Endothelial cell (in vitro differentiated cells): ENCODE measurements at regions not wholly inside any gene's neighbourhood (a gene's known extent, or its start where the extent isn't known, plus 50 kb on each side); places are given as distances from the start of the nearest gene placed in this dataset.

Source experiments
- DNase-seq: peaks from one replicate; pipeline ENCODE4 v3.0.0; 2021; ENCODE audit warnings: low spot score
- H3K27ac Mint-ChIP-seq: one replicate; pipeline ENCODE4 v1.8.0; 2021; ENCODE audit warnings: mixed read lengths, inconsistent platforms; ENCODE audit not compliant: unreplicated experiment
- H3K27me3 Mint-ChIP-seq: one replicate; pipeline ENCODE4 v1.8.0; 2021; ENCODE audit warnings: mild to moderate bottlenecking, moderate library complexity, mixed read lengths, inconsistent platforms; ENCODE audit not compliant: unreplicated experiment
- H3K36me3 Mint-ChIP-seq: one replicate; pipeline ENCODE4 v1.8.0; 2021; ENCODE audit warnings: mild to moderate bottlenecking, low read depth, mixed read lengths, inconsistent platforms; ENCODE audit not compliant: unreplicated experiment
- H3K4me1 Mint-ChIP-seq: one replicate; pipeline ENCODE4 v1.8.0; 2021; ENCODE audit warnings: mild to moderate bottlenecking, mixed read lengths, inconsistent platforms; ENCODE audit not compliant: unreplicated experiment
- H3K4me3 Mint-ChIP-seq: one replicate; pipeline ENCODE4 v1.8.0; 2021; ENCODE audit warnings: mild to moderate bottlenecking, mixed read lengths, inconsistent platforms; ENCODE audit not compliant: unreplicated experiment
- H3K9me3 Mint-ChIP-seq: one replicate; pipeline ENCODE4 v1.8.0; 2021; ENCODE audit warnings: mixed read lengths, inconsistent platforms; ENCODE audit not compliant: unreplicated experiment
- TF ChIP-seq, protein P1 (sequence below): fragments of 200-600 bp; sonication (generic); IDR thresholded peaks from one replicate; pipeline ENCODE4 v1.5.0; 2021; ENCODE audit warnings: antibody characterized with exemption; ENCODE audit not compliant: unreplicated experiment

DNA sequence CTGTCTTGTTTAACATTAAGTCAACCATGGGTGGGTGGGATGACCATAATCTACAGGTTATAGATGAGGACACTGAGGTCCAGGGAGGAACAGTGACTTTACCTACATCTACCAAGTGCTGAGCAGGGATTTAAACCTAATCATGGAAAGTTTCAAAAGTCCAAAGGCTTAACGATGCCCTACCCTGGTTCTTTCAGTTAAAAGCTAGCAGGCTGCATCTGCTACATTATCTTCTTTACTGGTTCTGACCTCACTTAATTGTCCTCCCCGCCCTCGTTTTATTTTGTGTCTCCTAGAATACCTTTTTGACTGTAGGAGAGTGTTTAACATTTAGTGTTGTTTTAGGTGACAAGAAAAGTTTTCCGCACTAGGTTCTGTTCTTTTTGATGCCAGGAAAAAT, 735.2 kb downstream of the TLR4 start:
- Mint-ChIP-seq H3K4me3 (no peak overlapping the region), H3K9me3 (no peaks in the 10 kb centered on the region), H3K4me1 (no peaks in the 10 kb centered on the region), H3K27me3 (no peaks in the 10 kb centered on the region), H3K27ac (no peak overlapping the region), H3K36me3 (no peaks in the 10 kb centered on the region)
- no peak for DNase-seq
- TF ChIP-seq, protein P1, sequence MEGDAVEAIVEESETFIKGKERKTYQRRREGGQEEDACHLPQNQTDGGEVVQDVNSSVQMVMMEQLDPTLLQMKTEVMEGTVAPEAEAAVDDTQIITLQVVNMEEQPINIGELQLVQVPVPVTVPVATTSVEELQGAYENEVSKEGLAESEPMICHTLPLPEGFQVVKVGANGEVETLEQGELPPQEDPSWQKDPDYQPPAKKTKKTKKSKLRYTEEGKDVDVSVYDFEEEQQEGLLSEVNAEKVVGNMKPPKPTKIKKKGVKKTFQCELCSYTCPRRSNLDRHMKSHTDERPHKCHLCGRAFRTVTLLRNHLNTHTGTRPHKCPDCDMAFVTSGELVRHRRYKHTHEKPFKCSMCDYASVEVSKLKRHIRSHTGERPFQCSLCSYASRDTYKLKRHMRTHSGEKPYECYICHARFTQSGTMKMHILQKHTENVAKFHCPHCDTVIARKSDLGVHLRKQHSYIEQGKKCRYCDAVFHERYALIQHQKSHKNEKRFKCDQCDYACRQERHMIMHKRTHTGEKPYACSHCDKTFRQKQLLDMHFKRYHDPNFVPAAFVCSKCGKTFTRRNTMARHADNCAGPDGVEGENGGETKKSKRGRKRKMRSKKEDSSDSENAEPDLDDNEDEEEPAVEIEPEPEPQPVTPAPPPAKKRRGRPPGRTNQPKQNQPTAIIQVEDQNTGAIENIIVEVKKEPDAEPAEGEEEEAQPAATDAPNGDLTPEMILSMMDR, result no peak

DNA sequence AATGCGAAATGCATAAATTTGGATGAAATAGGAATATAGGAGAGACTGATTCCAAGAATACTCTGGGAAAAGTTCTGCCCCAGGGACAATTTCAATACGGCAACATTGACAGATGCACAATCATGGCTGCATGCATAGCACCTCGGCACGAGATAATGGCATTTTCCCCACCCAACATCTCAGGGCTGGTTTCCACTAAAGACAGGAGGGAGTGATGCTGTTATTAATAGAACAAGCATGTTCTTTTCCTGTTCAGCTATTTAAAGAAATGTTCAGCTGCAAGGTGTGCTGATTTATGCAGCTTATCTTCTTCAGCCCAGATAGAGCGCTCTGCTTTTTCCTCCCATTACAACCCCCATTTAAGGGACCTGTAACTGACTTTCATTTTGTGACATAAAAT, 740.2 kb downstream of the TLR4 start:
- Mint-ChIP-seq H3K4me3 (no peak overlapping the region), H3K27me3 (peaks cover 3% of the 10 kb centered on the region), H3K36me3 (no peaks in the 10 kb centered on the region), H3K27ac (no peak overlapping the region), H3K4me1 (no peaks in the 10 kb centered on the region), H3K9me3 (no peaks in the 10 kb centered on the region)
- TF ChIP-seq, protein P1, result no peak
- DNase-seq, result no peak

DNA sequence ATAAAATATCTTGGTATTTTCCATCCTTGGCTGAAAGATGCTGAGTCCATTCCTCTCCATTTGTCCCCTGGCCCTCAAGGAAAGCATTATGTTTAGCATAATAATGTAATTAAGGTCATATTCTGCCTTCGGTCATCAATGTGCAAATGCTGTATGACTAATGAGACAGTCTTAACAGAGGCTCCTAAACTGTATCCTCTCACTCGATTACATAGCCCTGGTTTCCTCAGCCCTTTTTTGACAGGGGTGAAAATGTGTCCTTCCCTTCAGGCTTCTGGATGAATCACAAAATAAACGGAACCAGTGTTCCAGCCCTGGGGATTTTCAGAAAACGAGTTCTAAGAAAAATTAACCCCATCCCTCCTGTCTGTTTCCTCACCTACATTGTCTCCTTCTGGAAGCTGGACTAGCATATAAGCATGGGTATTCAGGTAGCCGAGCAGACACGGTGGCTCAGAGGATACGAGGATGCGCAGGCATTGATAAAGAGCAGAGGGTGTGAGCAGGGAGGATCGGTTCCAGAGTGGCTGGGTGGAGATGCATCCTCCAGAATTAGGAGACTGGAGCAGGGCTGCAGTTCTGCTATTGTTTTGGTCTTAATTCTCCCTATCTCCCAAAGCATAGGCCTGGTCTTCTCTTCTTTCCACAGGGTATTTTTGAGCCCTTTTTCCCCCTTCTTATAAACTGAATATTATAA, 742.9 kb downstream of the TLR4 start:
- H3K4me1 Mint-ChIP-seq, result no peaks in the 10 kb centered on the region
- TF ChIP-seq, protein P1, result no peak
- H3K27me3 Mint-ChIP-seq, result peaks cover 3% of the 10 kb centered on the region
- no peak overlapping the region for H3K4me3 Mint-ChIP-seq
- H3K9me3 Mint-ChIP-seq, result no peaks in the 10 kb centered on the region
- no peak for DNase-seq
- H3K27ac Mint-ChIP-seq, result no peak overlapping the region
- no peaks in the 10 kb centered on the region for H3K36me3 Mint-ChIP-seq

DNA sequence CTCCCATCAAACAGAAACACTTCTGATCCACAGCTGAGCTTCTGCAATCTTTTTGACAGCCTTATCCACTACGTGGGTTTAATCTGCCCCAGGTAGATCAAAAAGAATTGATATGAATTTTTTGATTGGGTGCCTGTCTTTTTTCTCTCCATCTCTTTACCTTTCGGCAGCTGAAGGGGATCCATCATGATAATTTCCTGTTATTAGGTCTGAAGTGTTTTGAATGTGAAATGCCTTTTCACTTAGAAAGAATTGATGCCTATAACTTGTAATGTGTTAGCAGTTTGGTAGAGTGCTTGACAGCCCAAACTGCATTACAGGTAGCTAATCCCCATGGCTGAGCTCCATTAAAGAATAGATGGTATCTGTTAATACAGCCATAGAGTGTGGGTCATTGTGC, 745.4 kb downstream of the TLR4 start:
- no peak overlapping the region for H3K4me3 Mint-ChIP-seq
- peaks cover 3% of the 10 kb centered on the region for H3K27me3 Mint-ChIP-seq
- H3K4me1 Mint-ChIP-seq, result no peaks in the 10 kb centered on the region
- H3K27ac Mint-ChIP-seq, result no peak overlapping the region
- no peaks in the 10 kb centered on the region for H3K36me3 Mint-ChIP-seq
- H3K9me3 Mint-ChIP-seq, result no peaks in the 10 kb centered on the region
- TF ChIP-seq, protein P1, result no peak
- DNase-seq, result no peak

DNA sequence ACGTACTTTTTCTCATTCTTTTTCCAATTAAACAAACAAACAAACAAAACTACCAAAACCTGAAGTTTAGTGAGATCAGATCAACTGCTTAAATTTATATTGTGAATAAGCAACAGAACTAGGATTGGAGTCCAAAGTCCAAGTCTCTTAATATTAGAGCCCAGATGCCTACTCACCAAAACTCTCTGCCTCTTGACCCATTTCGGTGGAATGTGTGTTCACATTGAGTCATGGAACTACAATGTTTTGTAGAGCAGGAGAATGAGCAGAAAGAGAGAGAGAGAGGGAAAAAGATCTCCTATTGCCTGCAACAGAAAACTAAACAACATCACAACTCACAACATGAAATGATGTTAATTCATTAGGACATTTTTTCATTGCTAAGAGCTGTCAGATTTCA, 751.1 kb downstream of the TLR4 start:
- H3K9me3 Mint-ChIP-seq, result no peaks in the 10 kb centered on the region
- no peaks in the 10 kb centered on the region for H3K4me1 Mint-ChIP-seq
- TF ChIP-seq, protein P1, result no peak
- H3K36me3 Mint-ChIP-seq, result no peaks in the 10 kb centered on the region
- no peak overlapping the region for H3K27ac Mint-ChIP-seq
- H3K4me3 Mint-ChIP-seq, result no peak overlapping the region
- no peak for DNase-seq
- H3K27me3 Mint-ChIP-seq, result no peaks in the 10 kb centered on the region
